H9 (cell line): ENCODE measurements at regions not wholly inside any gene's neighbourhood (a gene's known extent, or its start where the extent isn't known, plus 50 kb on each side); places are given as distances from the start of the nearest gene placed in this dataset.

ENCODE experiments used
- DNase-seq: peaks from one replicate; pipeline ENCODE4 v3.0.0-alpha.2; 2017
- H2AFZ ChIP-seq: one replicate; pipeline ENCODE4 v1.6.1; 2013; ENCODE audit warnings: mild to moderate bottlenecking, low read length, control low read depth, moderate library complexity
- H2AK5ac ChIP-seq: 2 replicates; pipeline ENCODE4 v1.6.1; 2013; ENCODE audit warnings: low read length, control low read depth, mixed read lengths; ENCODE audit not compliant: insufficient read length
- H2BK120ac ChIP-seq: one replicate; pipeline ENCODE4 v1.6.1; 2013; ENCODE audit warnings: low read depth, mild to moderate bottlenecking, low read length, control low read depth, inconsistent platforms; ENCODE audit not compliant: poor library complexity, severe bottlenecking
- H2BK12ac ChIP-seq: 2 replicates; pipeline ENCODE4 v1.6.1; 2013; ENCODE audit warnings: low read length, control low read depth, mixed read lengths, low read depth; ENCODE audit not compliant: insufficient read length
- H2BK15ac ChIP-seq: 2 replicates; pipeline ENCODE4 v1.6.1; 2013; ENCODE audit warnings: low read depth, low read length, control low read depth
- H2BK20ac ChIP-seq: one replicate; pipeline ENCODE4 v1.6.1; 2013; ENCODE audit warnings: low read depth, mild to moderate bottlenecking, low read length, control low read depth, inconsistent platforms; ENCODE audit not compliant: poor library complexity, severe bottlenecking
- H2BK5ac ChIP-seq: 2 replicates; pipeline ENCODE4 v1.6.1; 2013; ENCODE audit warnings: low read length, control low read depth, mixed read lengths; ENCODE audit not compliant: insufficient read length
- H3K14ac ChIP-seq: 2 replicates; pipeline ENCODE4 v1.6.1; 2013; ENCODE audit warnings: low read length, control low read depth; ENCODE audit not compliant: insufficient read depth
- H3K18ac ChIP-seq: 2 replicates; pipeline ENCODE4 v1.6.1; 2013; ENCODE audit warnings: low read depth, mild to moderate bottlenecking, mixed read lengths, low read length, control low read depth; ENCODE audit not compliant: insufficient read length
- H3K23ac ChIP-seq: 2 replicates; pipeline ENCODE4 v1.6.1; 2013; ENCODE audit warnings: low read length, control low read depth, mixed read lengths, low read depth; ENCODE audit not compliant: insufficient read length
- H3K23me2 ChIP-seq: 2 replicates; pipeline ENCODE4 v1.6.1; 2013; ENCODE audit warnings: low read depth, mild to moderate bottlenecking, mixed read lengths, low read length, control low read depth; ENCODE audit not compliant: insufficient read length, poor library complexity, severe bottlenecking
- H3K27ac ChIP-seq: 2 replicates; pipeline ENCODE4 v1.5.1; 2013; ENCODE audit warnings: low read length, control low read depth, mixed read lengths, low read depth; ENCODE audit not compliant: insufficient read length
- H3K27me3 ChIP-seq: 2 replicates; pipeline ENCODE4 v1.6.1; 2013; ENCODE audit warnings: low read length, control low read depth, inconsistent platforms; ENCODE audit not compliant: insufficient read depth
- H3K4ac ChIP-seq: 2 replicates; pipeline ENCODE4 v1.6.1; 2013; ENCODE audit warnings: low read depth, mild to moderate bottlenecking, control low read depth, inconsistent platforms, low read length, moderate library complexity
- H3K4me1 ChIP-seq: 2 replicates; pipeline ENCODE4 v1.6.1; 2013; ENCODE audit warnings: low read length, control low read depth, inconsistent platforms; ENCODE audit not compliant: insufficient read depth
- H3K4me2 ChIP-seq: 2 replicates; pipeline ENCODE4 v1.6.1; 2013; ENCODE audit warnings: low read length, control low read depth, mixed read lengths; ENCODE audit not compliant: insufficient read length, insufficient read depth
- H3K56ac ChIP-seq: 2 replicates; pipeline ENCODE4 v1.6.1; 2013; ENCODE audit warnings: low read depth, mild to moderate bottlenecking, mixed read lengths, low read length, control low read depth; ENCODE audit not compliant: insufficient read length
- H3K79me1 ChIP-seq: 2 replicates; pipeline ENCODE4 v1.6.1; 2013; ENCODE audit warnings: low read depth, mild to moderate bottlenecking, moderate library complexity, low read length, control low read depth, inconsistent platforms; ENCODE audit not compliant: insufficient read depth, poor library complexity, severe bottlenecking
- H3K79me2 ChIP-seq: 2 replicates; pipeline ENCODE4 v1.6.1; 2013; ENCODE audit warnings: low read length, control low read depth, inconsistent platforms; ENCODE audit not compliant: insufficient read depth
- H3K9ac ChIP-seq: 2 replicates; pipeline ENCODE4 v1.6.1; 2013; ENCODE audit warnings: low read length, control low read depth, mixed read lengths; ENCODE audit not compliant: insufficient read length; ENCODE audit errors: extremely low read depth
- H3K9me3 ChIP-seq: one replicate; pipeline ENCODE4 v1.6.1; 2013; ENCODE audit warnings: low read depth, low read length, inconsistent platforms; ENCODE audit not compliant: control insufficient read depth
- H3T11ph ChIP-seq: one replicate; pipeline ENCODE4 v1.6.1; 2013; ENCODE audit warnings: mild to moderate bottlenecking, low read length, control low read depth, inconsistent platforms
- H4K20me1 ChIP-seq: one replicate; pipeline ENCODE4 v1.6.1; 2013; ENCODE audit not compliant: control insufficient read depth, insufficient read length, insufficient read depth
- H4K5ac ChIP-seq: 2 replicates; pipeline ENCODE4 v1.6.1; 2013; ENCODE audit warnings: low read depth, mild to moderate bottlenecking, mixed read lengths, low read length, control low read depth; ENCODE audit not compliant: insufficient read length
- H4K8ac ChIP-seq: replicated peaks from 2 replicates; pipeline ENCODE4 v1.6.1; 2013; ENCODE audit warnings: low read length, control low read depth, mixed read lengths, low read depth; ENCODE audit not compliant: insufficient read length
- H4K91ac ChIP-seq: 2 replicates; pipeline ENCODE4 v1.6.1; 2013; ENCODE audit warnings: low read depth, mild to moderate bottlenecking, moderate library complexity, mixed read lengths, low read length, control low read depth; ENCODE audit not compliant: insufficient read length
- H3K27ac Mint-ChIP-seq, 3 experiments: 2 replicates in 2 of 3; 3 replicates in 1 of 3; pipeline ENCODE4 v1.8.0; 2020 to 2021; ENCODE audit warnings: mixed read lengths in 3 of 3, mild to moderate bottlenecking in 1 of 3, moderate library complexity in 1 of 3
- H3K27me3 Mint-ChIP-seq: 2 replicates; pipeline ENCODE4 v1.8.0; 2021; ENCODE audit warnings: low read depth, mild to moderate bottlenecking, moderate library complexity, mixed read lengths
- H3K36me3 Mint-ChIP-seq, 3 experiments: 2 replicates in 2 of 3; 3 replicates in 1 of 3; pipeline ENCODE4 v1.8.0; 2020 to 2021; ENCODE audit warnings: low read depth in 3 of 3, mixed read lengths in 3 of 3; ENCODE audit not compliant: insufficient read depth in 1 of 3
- H3K4me1 Mint-ChIP-seq, 2 experiments: 2 replicates each; pipeline ENCODE4 v1.8.0; 2020; ENCODE audit warnings: mixed read lengths in 2 of 2
- H3K4me3 Mint-ChIP-seq, 2 experiments: 2 replicates in 1 of 2; 3 replicates in 1 of 2; pipeline ENCODE4 v1.8.0; 2020 to 2021; ENCODE audit warnings: mild to moderate bottlenecking in 2 of 2, mixed read lengths in 2 of 2, moderate library complexity in 1 of 2
- H3K9me3 Mint-ChIP-seq, 2 experiments: 2 replicates in 1 of 2; 3 replicates in 1 of 2; pipeline ENCODE4 v1.8.0; 2020; ENCODE audit warnings: mild to moderate bottlenecking in 2 of 2, mixed read lengths in 2 of 2, moderate library complexity in 1 of 2
- WGBS: extraction: QIAGEN DNeasy Blood & Tissue Kit; methylation state at CpG from one replicate; pipeline ENCODE4 v1.1.7; 2013; ENCODE audit warnings: missing lambda C conversion rate, low lambda C conversion rate, mixed read lengths; ENCODE audit not compliant: insufficient read length; ENCODE audit errors: extremely low coverage; 5-methylcytosine and 5-hydroxymethylcytosine counted together
- TF ChIP-seq, protein P1 (sequence below): fragments of 200-600 bp; sonication (generic); conservative IDR thresholded peaks from 3 replicates; pipeline ENCODE4 v1.8.0; 2021; ENCODE audit warnings: antibody characterized with exemption, mild to moderate bottlenecking

- Histone ChIP-seq H2BK5ac (no peak overlapping the region), H3K79me2 (no peaks in the 10 kb centered on the region), H3K9ac (no peak overlapping the region), H4K8ac (no peak overlapping the region), H3K4ac (no peak overlapping the region), H4K5ac (no peak overlapping the region), H3K9me3 (no peaks in the 10 kb centered on the region), H3K79me1 (no peaks in the 10 kb centered on the region), H4K20me1 (no peaks in the 10 kb centered on the region), H3K4me2 (no peak overlapping the region), H3K27me3 (no peaks in the 10 kb centered on the region), H2BK12ac (no peak overlapping the region), H3K4me1 (peaks cover 12% of the 10 kb centered on the region; the same call in 1 of the 2 replicates), H3T11ph (no peak overlapping the region), H2AFZ (no peak overlapping the region), H2BK15ac (no peak overlapping the region), H3K27ac (no peak overlapping the region), H3K56ac (no peak overlapping the region), H2AK5ac (no peak overlapping the region), H4K91ac (no peak overlapping the region), H3K23me2 (no peaks in the 10 kb centered on the region), H2BK120ac (no peak overlapping the region), H2BK20ac (no peak overlapping the region), H3K23ac (no peak overlapping the region), H3K18ac (no peak overlapping the region), H3K14ac (no peak overlapping the region)
- Mint-ChIP-seq H3K27me3 (no peaks in the 10 kb centered on the region), H3K36me3 (no peaks in the 10 kb centered on the region), H3K27ac (no peak overlapping the region), H3K4me1 (peaks cover 48 to 50% of the 10 kb centered on the region in 2 experiments), H3K9me3 (no peaks in the 10 kb centered on the region), H3K4me3 (no peak overlapping the region)
- DNase-seq = no peak
- WGBS = no CpG with 5 or more reads among the region's 1 CpG
- TF ChIP-seq, protein P1, sequence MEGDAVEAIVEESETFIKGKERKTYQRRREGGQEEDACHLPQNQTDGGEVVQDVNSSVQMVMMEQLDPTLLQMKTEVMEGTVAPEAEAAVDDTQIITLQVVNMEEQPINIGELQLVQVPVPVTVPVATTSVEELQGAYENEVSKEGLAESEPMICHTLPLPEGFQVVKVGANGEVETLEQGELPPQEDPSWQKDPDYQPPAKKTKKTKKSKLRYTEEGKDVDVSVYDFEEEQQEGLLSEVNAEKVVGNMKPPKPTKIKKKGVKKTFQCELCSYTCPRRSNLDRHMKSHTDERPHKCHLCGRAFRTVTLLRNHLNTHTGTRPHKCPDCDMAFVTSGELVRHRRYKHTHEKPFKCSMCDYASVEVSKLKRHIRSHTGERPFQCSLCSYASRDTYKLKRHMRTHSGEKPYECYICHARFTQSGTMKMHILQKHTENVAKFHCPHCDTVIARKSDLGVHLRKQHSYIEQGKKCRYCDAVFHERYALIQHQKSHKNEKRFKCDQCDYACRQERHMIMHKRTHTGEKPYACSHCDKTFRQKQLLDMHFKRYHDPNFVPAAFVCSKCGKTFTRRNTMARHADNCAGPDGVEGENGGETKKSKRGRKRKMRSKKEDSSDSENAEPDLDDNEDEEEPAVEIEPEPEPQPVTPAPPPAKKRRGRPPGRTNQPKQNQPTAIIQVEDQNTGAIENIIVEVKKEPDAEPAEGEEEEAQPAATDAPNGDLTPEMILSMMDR = no peak
Measured at GRCh38 chr1:208597571-208597970, 353.4 kb upstream of the PLXNA2 start.
